C4-2B (cell line): ENCODE measurements at regions not wholly inside any gene's neighbourhood (a gene's known extent, or its start where the extent isn't known, plus 50 kb on each side); places are given as distances from the start of the nearest gene placed in this dataset.

Experiments
- CTCF ChIP-seq: fragments of 450-650 bp; conservative IDR thresholded peaks from 2 replicates; pipeline ENCODE4 v1.5.1; 2017; ENCODE audit warnings: mild to moderate bottlenecking
- ZFX ChIP-seq: fragments of 450-650 bp; IDR thresholded peaks from 2 replicates; pipeline ENCODE4 v1.6.1; 2017

GRCh38 chr21:30014886-30015285 lies 75.1 kb upstream of the GRIK1 start:
- no peak for TF ChIP-seq CTCF
- TF ChIP-seq ZFX: no peak
